Testis (tissue), 2 donors: ENCODE measurements at regions not wholly inside any gene's neighbourhood (a gene's known extent, or its start where the extent isn't known, plus 50 kb on each side); places are given as distances from the start of the nearest gene placed in this dataset.

Source experiments
- DNase-seq: peaks from one replicate; pipeline ENCODE4 v3.0.0-alpha.2; 2019
- H3K27ac ChIP-seq, 2 donors: fragments of 200-600 bp; sonication (generic); one replicate each; pipeline ENCODE4 v1.5.1; 2019
- H3K27me3 ChIP-seq: fragments of 200-600 bp; sonication (generic); one replicate; pipeline ENCODE4 v1.5.1; 2019
- H3K36me3 ChIP-seq: fragments of 200-600 bp; sonication (generic); one replicate; pipeline ENCODE4 v1.5.1; 2017; ENCODE audit warnings: low read depth; ENCODE audit errors: missing control alignments
- H3K4me1 ChIP-seq: fragments of 200-600 bp; sonication (generic); one replicate; pipeline ENCODE4 v1.5.1; 2019
- H3K4me3 ChIP-seq, 2 donors: fragments of 200-600 bp; sonication (generic); one replicate each; pipeline ENCODE4 v1.5.1; 2017 to 2019
- H3K9me3 ChIP-seq: fragments of 200-600 bp; sonication (generic); one replicate; pipeline ENCODE4 v1.5.1; 2017
- POLR2A ChIP-seq: fragments of 450-650 bp; IDR thresholded peaks from one replicate; pipeline ENCODE4 v1.6.1; 2017; ENCODE audit warnings: antibody characterized with exemption, mild to moderate bottlenecking, moderate library complexity
- WGBS, 2 donors: methylation state at CpG; one replicate each; pipeline ENCODE4 v1.1.5; 2018; 5-methylcytosine and 5-hydroxymethylcytosine counted together
- intact Hi-C: fragments of 100-400 bp; cut with DNase I; formaldehyde crosslinking; loops from one replicate; pipeline ENCODE4 v1.15.1; 2023; ENCODE audit warnings: low total_unique reads
- TF ChIP-seq, protein P1 (sequence below), 3 experiments: fragments of 450-650 bp in 2 of 3; fragments of 200-600 bp in 1 of 3; sonication (generic) in 1 of 3; IDR thresholded peaks; one replicate each; pipeline ENCODE4 v1.5.1; 2016 to 2019; ENCODE audit warnings: antibody characterized with exemption in 3 of 3, mild to moderate bottlenecking in 2 of 3, moderate library complexity in 1 of 3

DNA sequence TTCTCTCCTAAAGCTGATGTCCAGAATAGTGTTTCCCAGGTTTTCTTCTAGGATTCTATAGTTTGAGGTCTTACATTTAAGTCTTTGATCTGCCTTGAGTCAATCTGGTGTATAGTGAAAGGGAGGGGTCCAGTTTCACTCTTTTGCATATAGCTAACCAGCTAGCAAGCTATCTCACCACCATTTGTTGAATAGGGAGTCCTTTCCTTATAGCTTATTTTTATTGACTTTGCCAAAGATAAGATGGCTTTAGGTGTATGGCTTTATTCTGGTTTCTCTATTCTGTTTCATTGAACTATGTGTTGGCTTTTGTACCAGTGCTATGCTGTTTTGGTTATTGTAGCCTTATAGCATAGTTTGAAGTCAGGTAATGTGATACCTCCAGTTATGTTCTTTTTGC, 1386.1 kb downstream of the SLITRK5 start:
- Histone ChIP-seq H3K27me3 (no peaks in the 10 kb centered on the region), H3K36me3 (no peaks in the 10 kb centered on the region), H3K9me3 (no peaks in the 10 kb centered on the region), H3K4me3 (no peak overlapping the region), H3K4me1 (no peaks in the 10 kb centered on the region), H3K27ac (no peak overlapping the region)
- no peak for DNase-seq
- TF ChIP-seq POLR2A: no peak
- TF ChIP-seq, protein P1, sequence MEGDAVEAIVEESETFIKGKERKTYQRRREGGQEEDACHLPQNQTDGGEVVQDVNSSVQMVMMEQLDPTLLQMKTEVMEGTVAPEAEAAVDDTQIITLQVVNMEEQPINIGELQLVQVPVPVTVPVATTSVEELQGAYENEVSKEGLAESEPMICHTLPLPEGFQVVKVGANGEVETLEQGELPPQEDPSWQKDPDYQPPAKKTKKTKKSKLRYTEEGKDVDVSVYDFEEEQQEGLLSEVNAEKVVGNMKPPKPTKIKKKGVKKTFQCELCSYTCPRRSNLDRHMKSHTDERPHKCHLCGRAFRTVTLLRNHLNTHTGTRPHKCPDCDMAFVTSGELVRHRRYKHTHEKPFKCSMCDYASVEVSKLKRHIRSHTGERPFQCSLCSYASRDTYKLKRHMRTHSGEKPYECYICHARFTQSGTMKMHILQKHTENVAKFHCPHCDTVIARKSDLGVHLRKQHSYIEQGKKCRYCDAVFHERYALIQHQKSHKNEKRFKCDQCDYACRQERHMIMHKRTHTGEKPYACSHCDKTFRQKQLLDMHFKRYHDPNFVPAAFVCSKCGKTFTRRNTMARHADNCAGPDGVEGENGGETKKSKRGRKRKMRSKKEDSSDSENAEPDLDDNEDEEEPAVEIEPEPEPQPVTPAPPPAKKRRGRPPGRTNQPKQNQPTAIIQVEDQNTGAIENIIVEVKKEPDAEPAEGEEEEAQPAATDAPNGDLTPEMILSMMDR (IDR thresholded peaks at IDR 0.05): no peak
- intact Hi-C loops: no loop called here

DNA sequence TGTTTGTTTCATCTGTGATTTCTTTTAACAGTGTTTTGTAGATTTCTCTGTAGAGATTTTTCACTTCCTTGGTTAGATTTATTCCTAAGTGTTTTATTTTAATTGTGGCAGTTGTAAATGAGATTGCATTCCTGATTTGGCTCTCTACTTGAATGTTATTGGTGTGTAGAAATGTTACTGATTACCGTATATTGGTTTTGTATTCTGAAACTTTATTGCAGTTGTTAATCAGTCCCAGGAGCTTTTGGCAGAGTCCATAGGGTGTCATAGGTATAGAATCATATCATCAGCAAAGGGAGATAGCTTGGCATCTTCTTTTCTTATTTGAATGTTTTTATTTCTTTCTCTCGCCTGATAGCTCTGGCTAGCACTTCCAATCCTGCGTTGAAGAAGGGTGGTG, 1386.7 kb downstream of the SLITRK5 start:
- Histone ChIP-seq H3K27ac (no peak overlapping the region), H3K4me3 (no peak overlapping the region), H3K4me1 (no peaks in the 10 kb centered on the region), H3K36me3 (no peaks in the 10 kb centered on the region), H3K27me3 (no peaks in the 10 kb centered on the region), H3K9me3 (no peaks in the 10 kb centered on the region)
- 91 to 96% methylated on average over 3 of the region's 3 CpGs for WGBS, 2 donors
- no peak for TF ChIP-seq POLR2A
- DNase-seq: no peak
- intact Hi-C loops: no loop called here

DNA sequence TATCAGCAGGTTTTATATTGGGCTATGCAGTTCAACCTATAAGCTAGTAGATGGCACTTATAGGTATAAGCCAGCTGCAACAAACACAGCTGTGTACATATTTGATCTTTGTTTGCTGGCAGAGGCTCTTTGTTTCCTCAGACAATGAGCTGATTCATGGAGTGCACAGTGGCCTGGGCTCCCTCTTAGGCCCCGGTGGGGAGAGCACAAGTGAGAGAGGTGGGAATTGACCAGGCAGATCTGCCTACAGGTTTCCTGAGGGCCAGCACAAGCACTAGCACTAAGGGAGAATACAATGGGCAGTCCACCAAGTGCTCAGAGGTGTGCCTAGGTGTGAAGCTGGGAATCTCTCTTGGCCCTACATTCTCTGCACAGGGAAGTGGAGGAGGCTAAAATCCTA, 1390.7 kb downstream of the SLITRK5 start:
- no peaks in the 10 kb centered on the region for H3K36me3 ChIP-seq
- H3K27me3 ChIP-seq: no peaks in the 10 kb centered on the region
- no peak for TF ChIP-seq POLR2A
- TF ChIP-seq, protein P1 (IDR thresholded peaks at IDR 0.05): no peak
- intact Hi-C loops: no loop called here
- H3K27ac ChIP-seq: no peak overlapping the region
- H3K9me3 ChIP-seq: no peaks in the 10 kb centered on the region
- H3K4me1 ChIP-seq: no peaks in the 10 kb centered on the region
- no peak for DNase-seq
- 88% methylated on average over 1 of the region's 1 CpG; no CpG with 5 or more reads in 1 of the 2 donors for WGBS, 2 donors
- H3K4me3 ChIP-seq: no peak overlapping the region

DNA sequence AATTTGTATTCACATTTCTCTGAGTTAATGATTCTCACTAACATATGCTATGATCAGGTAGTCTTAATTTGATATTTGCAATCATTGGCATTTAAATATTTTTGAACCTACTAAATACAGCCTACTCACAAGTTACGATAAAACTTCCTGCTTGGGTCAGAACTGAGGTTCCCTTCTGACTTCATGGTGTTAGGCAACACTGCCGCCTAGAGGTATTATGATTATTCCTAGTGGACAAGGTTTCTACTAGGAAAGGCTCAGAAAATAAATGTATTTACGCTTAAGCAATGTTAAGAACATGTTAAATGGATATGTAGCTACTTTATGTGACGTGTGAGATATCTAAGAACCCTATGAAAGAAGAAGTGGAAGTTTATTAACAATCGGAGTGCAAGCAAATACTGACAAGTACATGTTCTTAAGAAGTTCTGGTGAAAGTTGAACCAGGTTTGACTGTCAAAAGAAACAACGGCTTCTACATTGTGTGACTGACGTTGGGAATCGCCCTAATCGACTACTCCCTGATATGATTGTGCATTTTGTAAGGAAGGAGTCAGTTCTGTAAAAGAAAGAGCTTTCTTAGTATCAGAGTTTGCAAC, 1395.8 kb downstream of the SLITRK5 start:
- intact Hi-C loops: no loop called here
- Histone ChIP-seq H3K4me1 (no peaks in the 10 kb centered on the region), H3K27me3 (no peaks in the 10 kb centered on the region), H3K4me3 (no peak overlapping the region), H3K36me3 (no peaks in the 10 kb centered on the region), H3K27ac (no peak overlapping the region), H3K9me3 (no peaks in the 10 kb centered on the region)
- TF ChIP-seq, protein P1 (IDR thresholded peaks at IDR 0.05): peak; percentile 54 to 68 (median 60)
- no peak for TF ChIP-seq POLR2A
- WGBS, 2 donors: 24 to 45% methylated on average over 9 of the region's 9 CpGs
- peak; percentile 47 for DNase-seq

GRCh38 chr13:89072979-89073378, 1401.8 kb downstream of the SLITRK5 start:
- 69 to 83% methylated on average over 1 of the region's 1 CpG for WGBS, 2 donors
- Histone ChIP-seq H3K4me1 (no peaks in the 10 kb centered on the region), H3K27me3 (no peaks in the 10 kb centered on the region), H3K27ac (no peak overlapping the region), H3K9me3 (no peaks in the 10 kb centered on the region), H3K4me3 (no peak overlapping the region), H3K36me3 (no peaks in the 10 kb centered on the region)
- no peak for DNase-seq
- intact Hi-C loops: no loop called here
- TF ChIP-seq, protein P1 (IDR thresholded peaks at IDR 0.05): no peak
- TF ChIP-seq POLR2A: no peak
